GM13977 (cell line): ENCODE measurements at regions not wholly inside any gene's neighbourhood (a gene's known extent, or its start where the extent isn't known, plus 50 kb on each side); places are given as distances from the start of the nearest gene placed in this dataset.

ENCODE experiments used
- DNase-seq: peaks from one replicate; pipeline ENCODE4 v3.0.0; 2012; ENCODE audit warnings: low spot score
- CTCF ChIP-seq: IDR thresholded peaks from 2 replicates; pipeline ENCODE4 v1.5.1; 2012; ENCODE audit warnings: mild to moderate bottlenecking, control low read depth; ENCODE audit not compliant: insufficient read depth; ENCODE audit errors: extremely low read depth, missing control alignments
- in situ Hi-C: fragments of 300-500 bp; cut with MboI; formaldehyde crosslinking; loops from one replicate; pipeline ENCODE4 v1.12.0; 2022; ENCODE audit warnings: low sequenced_read_pairs, low pct_unique_long_range_greater_than_20kb, mixed read lengths, inconsistent platforms; ENCODE audit not compliant: unreplicated experiment

GRCh38 chr5:63164838-63165535 lies 586.4 kb downstream of the LRRC70 start:
- DNase-seq: no peak
- no peak for TF ChIP-seq CTCF
- in situ Hi-C loops: no loop called here

GRCh38 chr5:63164339-63164738 lies 585.7 kb downstream of the LRRC70 start:
- in situ Hi-C loops: no loop called here
- TF ChIP-seq CTCF: no peak
- no peak for DNase-seq

- no peak for TF ChIP-seq CTCF
These were observed 576.7 kb downstream of the LRRC70 start for GRCh38 chr5:63155310-63155631.

GRCh38 chr5:63154476-63155309 lies 576.1 kb downstream of the LRRC70 start:
- DNase-seq: no peak
- TF ChIP-seq CTCF: no peak
- in situ Hi-C loops: no loop called here

More at GRCh38 chr5:63155310-63155631, 576.7 kb downstream of the LRRC70 start:
- in situ Hi-C loops: no loop called here
- DNase-seq: no peak

GRCh38 chr5:63152871-63153270 lies 574.3 kb downstream of the LRRC70 start:
- no peak for DNase-seq

GRCh38 chr5:63145167-63145566 lies 566.5 kb downstream of the LRRC70 start:
- in situ Hi-C loops: no loop called here
- TF ChIP-seq CTCF: no peak
- no peak for DNase-seq

More at GRCh38 chr5:63152871-63153270, 574.3 kb downstream of the LRRC70 start:
- in situ Hi-C loops: no loop called here
- TF ChIP-seq CTCF: no peak
